Stimulated activated CD8-positive, alpha-beta memory T cell treated with anti-CD3 and anti-CD28 coated beads, Interleukin-2, amount 100 ng/mL, for 1 hour (primary cell): ENCODE measurements at regions not wholly inside any gene's neighbourhood (a gene's known extent, or its start where the extent isn't known, plus 50 kb on each side); places are given as distances from the start of the nearest gene placed in this dataset.
"Not testable (repeated sequence)": the region's sequence is repeated elsewhere in the genome, so short reads cannot be mapped to it uniquely, and the experiment has no call there.

Experiments used
- DNase-seq, 2 donors: peaks; one replicate each; pipeline ENCODE4 v3.0.0-alpha.2; 2020; ENCODE audit warnings: low read depth in 2 of 2

DNA sequence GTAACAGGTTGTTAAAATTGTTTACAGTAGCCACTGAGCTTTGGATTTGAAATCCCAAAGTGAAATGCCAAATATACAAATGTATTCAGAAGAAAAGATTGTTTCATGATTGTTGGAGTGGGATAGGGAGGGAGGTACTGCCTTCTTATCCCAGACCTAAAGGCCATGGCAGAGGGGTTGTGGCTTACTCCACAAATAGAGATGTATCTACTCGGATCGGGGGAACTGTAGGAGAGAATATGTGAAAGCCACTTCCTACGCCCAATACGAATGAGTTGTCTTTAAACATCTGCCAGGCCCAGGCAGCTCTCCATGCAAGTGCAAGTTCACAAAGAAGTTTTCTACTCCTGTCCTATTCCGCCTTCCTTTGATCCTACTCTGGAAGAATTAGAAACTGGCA is 150.2 kb upstream of the PRSS12 start:
- DNase-seq, result not testable (repeated sequence)

DNA sequence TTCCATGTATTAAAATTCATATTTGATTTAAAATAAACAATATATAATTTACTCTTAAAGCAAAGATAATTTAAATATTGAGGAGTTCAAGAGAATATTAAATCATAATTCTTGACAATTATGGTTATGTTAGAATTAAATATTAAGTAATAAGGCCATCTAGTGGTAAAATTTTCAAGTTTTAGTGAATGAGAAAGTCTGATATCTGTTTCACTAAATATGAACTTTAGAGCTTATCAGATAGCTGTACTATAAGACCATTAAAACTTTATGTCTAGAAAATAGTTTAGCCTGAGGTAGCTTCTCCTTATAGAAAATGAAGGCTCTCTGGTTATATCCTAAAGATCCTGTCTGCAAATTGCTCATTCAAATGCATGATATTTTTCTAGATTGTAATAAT is 152.1 kb upstream of the PRSS12 start:
- DNase-seq, result not testable (repeated sequence)

DNA sequence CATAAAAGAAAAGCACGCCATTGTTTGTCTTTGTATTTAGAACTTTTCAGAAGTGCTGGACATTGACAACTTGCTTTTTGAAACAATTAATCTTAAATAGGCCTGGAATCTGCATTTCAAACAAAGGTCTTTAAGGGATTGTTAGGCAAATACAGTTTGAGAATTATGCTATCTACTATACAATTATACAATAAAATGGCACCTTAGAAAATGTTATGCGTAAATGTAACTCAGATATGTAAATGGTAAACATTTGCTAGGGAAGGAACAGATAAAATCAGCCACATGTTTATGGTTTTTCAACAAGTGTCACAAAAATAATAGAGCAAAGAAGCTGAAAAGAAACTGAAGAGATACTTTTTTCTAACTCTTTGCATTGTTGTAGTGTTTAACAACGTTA is 152.7 kb upstream of the PRSS12 start:
- not testable (repeated sequence) for DNase-seq

DNA sequence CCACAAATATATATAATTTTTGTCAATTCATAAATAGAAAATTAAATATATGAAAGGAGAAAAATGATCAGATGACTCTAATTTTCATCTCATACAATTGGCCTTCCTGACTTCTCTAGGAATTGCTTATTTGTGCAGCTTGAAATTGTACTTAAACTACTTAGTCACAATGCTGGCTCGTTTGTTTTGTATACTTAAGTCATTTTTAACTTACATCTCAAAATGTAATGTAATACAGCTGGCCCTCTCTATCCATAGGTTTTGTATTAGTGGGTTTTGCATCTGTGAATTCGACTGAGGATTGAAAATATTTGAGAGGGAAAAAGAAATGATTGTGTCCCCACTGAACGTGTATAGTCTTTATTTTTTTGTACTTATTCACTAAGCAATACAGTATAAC is 160.1 kb upstream of the PRSS12 start:
- not testable (repeated sequence) for DNase-seq

DNA sequence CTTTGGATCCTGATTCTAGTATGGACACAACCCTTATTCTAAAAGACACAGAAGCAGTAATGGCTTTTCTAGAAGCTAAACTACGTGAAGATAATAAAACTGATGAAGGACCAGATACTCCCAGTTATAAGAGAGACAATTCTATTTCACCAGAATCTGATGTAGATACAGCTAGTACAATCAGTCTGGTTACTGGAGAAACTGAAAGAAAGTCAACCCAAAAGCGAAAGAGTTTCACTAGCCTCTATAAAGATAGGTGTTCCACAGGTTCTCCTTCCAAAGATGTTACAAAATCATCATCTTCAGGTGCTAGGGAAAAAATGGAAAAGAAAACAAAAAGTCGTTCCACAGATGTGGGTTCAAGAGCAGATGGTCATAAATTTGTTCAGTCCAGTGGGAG is 161.5 kb upstream of the PRSS12 start:
- DNase-seq, result not testable (repeated sequence)

DNA sequence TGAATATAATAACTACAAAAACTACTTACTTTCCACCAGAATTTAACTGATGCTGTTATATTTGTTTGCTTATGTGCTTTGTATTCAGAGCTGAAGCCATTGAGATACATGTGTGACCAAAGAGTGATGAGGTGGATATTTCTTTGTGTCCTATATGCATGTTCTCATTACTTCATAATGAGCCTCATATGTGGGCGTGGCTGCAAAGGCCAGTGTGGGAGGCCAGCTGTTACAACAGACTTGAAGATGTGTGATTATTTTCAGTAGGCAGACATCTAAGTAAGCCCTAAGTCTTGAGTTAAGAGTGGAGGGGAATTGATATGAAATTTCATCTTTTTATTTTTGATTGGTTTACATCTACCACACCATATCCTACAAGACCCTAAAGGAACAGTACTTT is 163.3 kb upstream of the PRSS12 start:
- not testable (repeated sequence) for DNase-seq

DNA sequence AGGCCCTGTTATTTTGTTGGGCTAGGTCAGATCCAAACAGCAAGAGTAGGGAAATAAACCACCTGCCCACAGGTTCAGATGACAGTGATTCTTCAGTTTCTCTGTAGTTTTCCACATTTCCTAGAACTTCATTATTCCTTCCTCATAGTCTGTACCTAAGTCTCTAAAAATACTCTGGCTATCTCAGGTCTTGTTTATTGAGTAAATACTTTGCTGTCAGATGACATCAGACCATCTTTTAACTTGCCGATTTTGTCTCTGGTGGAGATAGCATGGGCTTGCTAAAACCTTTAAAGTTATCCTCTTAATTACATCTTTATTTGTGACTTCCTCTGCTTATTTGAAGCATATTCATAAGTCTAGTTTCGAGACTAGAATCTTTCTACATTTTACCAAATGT is 155.1 kb upstream of the METTL14 start:
- DNase-seq, result not testable (repeated sequence)

DNA sequence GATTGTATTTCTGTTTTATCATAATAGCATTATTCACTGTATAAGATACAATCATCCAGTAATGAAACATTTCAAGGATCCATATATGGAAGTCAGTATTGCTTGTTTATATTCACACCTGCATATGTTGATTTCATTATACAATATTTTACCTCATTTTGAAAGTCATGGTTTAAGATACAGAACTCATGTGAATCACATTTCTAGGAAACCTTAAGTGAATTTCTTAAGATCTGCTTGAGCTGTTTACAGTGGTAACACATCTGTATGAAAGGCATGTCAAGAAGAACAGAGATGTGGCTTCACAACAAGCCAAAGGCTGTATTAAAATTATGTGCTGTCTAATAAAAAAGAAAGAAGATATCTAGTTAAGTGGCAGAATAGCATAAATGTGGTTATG is 153.2 kb upstream of the METTL14 start:
- not testable (repeated sequence) for DNase-seq

DNA sequence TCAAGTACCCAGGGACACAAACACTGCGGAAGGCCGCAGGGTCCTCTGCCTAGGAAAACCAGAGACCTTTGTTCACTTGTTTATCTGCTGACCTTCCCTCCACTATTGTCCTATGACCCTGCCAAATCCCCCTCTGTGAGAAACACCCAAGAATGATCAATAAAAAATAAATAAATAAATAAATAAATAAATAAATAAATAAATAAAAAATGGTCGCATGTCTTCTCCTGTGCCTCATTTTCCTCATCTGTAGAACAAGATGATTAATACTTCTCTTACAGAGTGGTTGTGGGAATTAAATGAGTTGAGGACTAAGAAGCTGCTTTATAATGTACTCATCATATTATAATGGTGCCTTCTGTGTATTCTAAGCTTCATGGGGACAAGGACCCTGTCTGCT is 149.4 kb upstream of the METTL14 start:
- not testable (repeated sequence) for DNase-seq

DNA sequence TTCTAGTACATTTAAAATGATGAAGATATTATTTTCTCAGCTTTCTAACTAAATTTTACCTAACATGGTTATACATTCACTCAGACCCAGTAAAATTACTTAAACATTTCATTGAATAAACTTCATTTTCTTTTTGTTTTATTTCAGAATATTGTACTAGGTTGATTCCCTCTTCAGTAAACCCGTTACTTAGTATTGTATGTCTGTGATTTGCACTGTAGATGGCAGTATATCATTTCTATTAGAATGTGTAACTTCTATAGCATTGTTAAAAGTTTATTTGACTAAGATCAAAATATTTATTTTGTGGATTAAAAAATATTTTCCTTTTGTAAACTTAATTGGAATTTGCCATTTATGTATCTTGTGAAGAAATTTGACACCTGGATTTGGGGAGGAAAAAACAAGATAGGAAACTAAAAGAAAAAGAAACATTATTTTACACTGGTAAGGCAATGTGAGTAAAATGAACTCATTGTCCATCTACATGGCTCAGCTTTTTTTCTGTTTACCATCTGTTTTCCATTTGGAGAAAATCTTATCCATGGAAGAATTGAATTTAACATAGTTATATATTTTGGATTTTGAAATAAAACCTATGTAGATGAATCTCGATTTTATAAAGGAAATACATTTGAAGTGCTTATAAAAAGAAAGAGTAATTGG is 145.6 kb upstream of the METTL14 start:
- not testable (repeated sequence) for DNase-seq

DNA sequence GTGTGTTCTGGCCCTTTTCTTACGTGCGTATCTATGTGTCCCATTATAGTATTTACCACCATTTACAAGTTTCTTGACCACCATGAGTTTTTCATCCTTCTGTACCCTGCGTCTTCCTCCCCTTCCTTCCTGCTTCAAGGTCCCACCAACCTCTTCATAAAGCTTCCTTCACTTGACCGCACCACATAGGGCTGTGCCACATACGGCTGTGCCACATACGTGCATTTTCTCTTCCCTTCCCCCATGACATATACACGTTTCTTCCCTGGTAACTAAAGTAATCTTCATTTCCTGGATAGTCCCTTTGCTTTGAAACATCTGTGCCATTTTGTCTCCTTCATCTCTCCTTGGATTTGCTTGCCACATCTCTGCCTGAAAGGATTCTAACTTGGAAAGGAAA is 128.6 kb upstream of the METTL14 start:
- DNase-seq, result not testable (repeated sequence)

DNA sequence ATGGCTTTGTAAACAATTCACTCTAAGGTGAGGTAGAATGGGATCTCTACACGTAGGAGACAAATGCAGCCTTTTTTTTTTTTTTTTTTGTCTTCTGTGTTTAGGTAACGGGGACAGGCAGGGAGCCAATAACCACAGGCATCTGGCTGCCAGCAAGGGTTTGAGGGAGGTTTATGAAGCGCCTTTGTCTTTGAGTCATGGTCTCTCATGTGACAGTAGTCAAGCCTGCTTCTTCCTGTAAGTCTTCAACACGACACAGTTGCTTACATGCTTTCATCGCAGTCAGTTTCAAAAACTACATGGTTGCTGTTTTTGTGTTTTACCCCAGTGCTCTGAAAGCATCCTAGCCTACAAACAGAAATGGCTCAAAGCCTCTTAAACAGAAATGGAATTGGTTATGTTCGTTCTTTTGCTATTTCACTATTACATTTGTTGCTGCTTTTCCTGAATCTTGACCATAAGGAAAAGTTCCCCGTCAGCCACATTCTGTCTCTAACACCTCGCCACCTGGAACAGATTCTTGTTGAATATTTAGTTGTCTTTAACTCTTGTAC is 127.8 kb upstream of the METTL14 start:
- no peak for DNase-seq

DNA sequence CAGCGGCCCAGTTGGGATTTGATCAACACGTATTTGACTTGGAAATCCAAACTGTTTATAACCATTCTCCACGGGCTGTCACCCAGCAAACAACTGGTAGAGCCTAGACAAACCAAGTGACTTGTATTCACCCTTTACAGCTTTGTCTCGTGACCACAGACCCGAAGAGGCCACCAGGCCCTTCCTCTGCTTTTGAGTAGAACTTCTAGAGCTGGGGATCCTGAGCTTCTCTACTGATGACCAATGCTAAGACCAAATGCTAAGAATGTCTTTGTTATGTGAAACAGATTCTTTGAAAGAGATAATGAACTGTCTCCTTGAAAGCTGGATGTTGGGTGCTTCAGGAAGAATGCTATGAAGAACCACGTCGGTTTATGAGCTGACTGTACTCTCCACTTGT is 127.0 kb upstream of the METTL14 start:
- not testable (repeated sequence) for DNase-seq

DNA sequence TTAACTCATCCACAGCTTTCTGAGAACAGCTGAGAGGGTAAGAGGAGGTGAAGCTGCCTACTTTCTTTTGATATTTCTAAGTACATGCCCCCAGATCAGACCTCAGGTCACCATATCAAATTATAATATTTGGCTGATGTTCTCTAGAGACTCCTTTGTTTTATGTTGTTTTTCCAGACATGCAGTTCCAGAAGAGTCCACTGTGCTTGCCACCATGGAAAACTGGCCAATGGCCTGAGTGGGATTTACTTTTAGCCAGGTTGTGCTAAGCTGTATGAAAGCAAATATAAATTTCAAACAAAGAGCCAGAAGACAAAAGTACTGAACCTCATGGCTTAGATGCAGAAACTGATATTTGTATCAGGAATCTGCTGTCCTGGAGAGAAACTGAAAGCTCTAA is 123.6 kb upstream of the METTL14 start:
- DNase-seq, result not testable (repeated sequence)

DNA sequence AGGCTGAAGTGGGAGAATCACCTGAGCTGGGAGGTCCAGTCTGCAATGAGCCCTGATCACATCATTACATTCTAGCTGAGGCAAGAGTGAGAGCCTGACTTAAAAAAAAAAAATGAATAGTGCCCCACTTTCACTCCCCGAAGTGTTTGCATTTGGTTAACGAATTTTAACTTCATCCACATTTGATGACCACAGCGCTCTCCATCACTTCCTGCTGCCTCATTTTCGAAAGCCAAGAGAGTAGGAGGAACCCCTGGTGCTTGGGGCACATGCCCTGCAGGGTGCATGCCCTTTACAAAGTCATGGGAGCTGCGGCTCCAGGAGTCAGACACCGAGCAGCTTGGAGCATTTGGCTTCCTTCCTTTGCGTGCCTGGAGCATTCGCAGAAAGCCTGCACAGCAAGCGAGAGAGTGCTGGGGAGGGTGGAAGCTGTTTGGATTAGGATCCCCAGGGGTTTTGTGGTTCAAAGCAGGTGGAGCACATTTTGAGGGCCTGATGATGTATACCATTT is 119.1 kb upstream of the METTL14 start:
- not testable (repeated sequence) for DNase-seq

DNA sequence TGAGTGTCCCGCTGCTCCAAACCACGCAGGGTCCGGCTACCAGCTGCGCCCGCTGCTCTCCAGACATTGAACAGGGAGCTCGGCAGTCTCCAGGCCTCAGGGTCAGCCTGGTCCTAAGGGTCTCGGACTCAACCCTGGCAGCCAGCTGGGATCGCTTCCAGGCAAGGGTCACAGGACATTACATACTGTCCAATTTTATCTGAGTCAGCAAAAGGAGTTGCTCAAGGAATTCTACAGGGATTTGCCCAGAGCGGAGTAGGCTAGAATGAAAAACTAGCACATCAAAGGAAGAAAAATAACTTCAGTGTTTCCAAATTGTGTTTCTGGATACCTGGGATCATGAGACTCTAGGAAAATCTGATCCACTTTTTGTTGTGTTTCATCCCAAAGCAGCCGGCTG is 112.2 kb upstream of the METTL14 start:
- not testable (repeated sequence) for DNase-seq

DNA sequence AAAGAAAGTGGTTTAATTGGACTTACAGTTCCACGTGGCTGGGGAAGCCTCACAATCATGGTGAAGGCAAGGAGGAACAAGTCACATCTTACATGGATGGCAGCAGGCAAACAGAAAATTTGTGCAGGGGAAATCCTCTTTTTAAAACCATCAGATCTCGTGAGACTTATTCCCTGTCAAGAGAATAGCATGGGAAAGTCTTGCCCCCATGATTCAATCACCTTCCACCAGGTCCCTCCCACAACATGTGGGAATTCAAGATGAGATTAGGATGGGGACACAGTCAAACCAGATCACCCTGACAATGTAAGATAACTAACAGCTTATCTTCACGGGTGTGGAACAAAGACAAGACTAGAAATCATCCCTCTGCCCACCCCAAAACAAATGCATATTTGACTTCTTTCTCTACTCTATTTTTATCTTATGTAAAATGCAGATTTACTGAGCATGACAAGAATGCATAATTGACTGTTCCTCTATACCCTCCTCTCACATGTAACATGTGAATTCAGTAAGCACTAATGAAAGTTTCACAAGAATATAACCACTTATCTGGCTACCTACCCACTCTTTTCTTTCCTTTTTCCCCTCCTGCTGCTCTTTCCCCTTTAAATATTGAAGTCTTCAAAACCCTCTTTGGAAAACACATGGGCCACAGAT is 110.8 kb upstream of the METTL14 start:
- DNase-seq, result not testable (repeated sequence)

DNA sequence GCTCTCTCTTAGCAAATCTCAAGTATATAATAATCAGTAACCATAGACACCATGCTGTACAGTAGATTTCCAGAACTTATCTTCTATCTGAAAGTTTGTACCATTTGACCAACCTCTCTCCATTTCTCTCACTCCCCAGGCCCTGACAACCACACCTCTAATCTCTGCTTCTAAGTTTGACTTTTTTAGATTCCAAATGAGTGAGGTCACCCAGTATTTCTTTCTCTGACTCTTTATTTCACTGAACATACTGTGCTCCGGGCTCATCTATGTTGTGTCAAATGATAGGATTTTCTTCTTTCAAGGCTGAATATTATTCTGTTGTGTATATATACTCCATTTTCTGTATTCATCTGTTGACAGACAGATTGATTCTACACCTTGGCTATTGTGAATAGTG is 110.1 kb upstream of the METTL14 start:
- DNase-seq, result not testable (repeated sequence)

DNA sequence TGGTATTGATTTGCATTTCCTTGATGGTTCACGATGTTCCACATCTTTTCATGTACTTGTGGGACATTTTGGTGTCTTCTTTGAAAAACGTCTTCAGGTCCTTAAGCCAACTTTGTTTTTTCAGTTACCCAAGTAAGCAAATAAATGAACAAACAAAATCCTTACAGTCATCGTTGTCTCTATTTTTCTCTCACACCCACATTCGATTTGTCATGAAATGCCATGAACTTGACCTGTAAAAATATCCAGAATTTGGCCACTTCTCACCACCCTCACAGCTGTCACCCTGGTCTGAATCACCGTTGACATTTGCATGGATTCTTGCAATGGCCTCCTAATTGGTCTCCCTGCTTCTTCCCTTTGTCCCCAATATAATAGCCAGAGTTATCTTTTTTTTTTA is 109.5 kb upstream of the METTL14 start:
- DNase-seq, result not testable (repeated sequence)

DNA sequence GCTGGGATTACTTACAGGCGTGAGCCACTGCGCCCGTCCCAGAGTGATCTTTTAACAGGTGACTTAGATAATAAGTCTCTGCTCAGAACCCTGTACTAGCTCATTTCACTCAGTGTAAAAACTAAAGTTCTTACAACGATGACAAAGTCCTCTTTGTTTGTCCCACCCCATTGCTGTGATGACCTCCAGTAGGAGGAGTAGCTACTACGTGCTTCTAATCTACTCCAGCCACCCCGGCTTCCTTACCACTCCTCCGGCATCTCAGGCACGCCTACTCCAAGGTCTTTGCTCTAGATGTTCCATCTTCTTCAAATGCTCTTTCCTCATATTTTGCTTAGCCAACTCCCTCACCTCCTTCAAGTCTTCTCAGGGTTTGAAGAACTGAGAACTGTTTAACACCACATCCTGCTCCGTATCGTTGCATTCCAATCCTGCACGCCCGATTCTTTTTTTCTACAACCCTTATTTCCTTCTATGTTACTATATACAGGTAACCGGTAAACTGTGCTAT is 108.4 kb upstream of the METTL14 start:
- DNase-seq, result not testable (repeated sequence)

DNA sequence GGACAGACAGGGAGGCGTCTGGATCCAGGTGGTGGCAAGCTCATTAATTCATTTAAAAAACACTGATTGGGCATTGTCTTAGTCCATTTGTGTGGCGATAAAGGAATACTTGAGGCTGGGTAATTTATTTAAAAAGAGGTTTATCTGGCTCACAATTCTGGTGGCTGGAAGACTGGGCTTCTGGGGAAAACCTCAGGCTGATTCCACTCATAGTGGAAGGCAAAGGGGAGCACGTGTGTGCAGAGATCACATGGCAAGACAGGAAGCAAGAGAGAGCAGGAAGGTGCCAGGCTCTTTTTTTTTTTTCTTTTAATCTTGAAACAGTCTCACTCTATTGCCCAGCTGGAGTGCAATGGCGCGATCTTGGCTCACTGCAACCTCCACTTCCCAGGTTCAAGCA is 100.2 kb upstream of the METTL14 start:
- DNase-seq, result no peak

DNA sequence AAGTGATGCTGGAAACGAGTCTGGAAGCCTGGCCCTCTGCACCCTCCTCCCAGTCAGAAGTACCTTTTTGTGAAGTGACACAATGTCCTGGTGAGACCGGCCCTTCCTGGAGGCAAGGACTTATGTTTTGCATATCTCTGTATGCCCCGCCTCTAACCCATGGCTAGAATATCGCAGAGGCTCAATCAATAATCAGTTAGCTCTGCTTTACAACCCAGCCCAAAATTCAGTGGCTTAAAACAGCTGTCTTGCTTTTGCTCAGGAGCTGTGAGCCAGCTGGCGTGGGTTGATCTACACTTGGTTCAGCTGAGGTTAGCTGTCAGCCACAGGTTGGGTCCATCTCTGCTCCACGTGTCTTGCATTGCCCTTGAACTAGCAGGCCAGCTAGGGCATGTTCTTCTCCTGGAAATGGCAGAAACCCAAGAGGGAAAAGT is 98.8 kb upstream of the METTL14 start:
- no peak for DNase-seq
